HCT116 (cell line): ENCODE measurements at regions not wholly inside any gene's neighbourhood (a gene's known extent, or its start where the extent isn't known, plus 50 kb on each side); places are given as distances from the start of the nearest gene placed in this dataset.

Experiments
- ATAC-seq: fragments of 200-7000 bp; cut with Tn5 transposase; 2 replicates; pipeline ENCODE4 v1.9.1; 2020; ENCODE audit warnings: mild to moderate bottlenecking, moderate library complexity
- BruUV-seq: library from RNA; stranded (reverse); fragments of 400-500 nt; replicated peaks from 2 replicates; lab custom pipeline; 2021; lab: Mats Ljungman, UMichigan
- CTCF ChIA-PET: fragments of 300-600 bp; sonication (Branson Sonifier 250); formaldehyde crosslinking; loops from one replicate; lab custom pipeline; 2021; ENCODE audit warnings: antibody characterized with exemption; lab: Charles Lee
- POLR2A ChIA-PET: fragments of 300-600, 350-600 bp; sonication (Branson Sonifier 250); formaldehyde crosslinking; loops from one replicate; lab custom pipeline; 2021; ENCODE audit warnings: antibody characterized with exemption; lab: Charles Lee
- RAD21 ChIA-PET, 2 experiments: fragments of 300-600 bp; sonication (Branson Sonifier 250); formaldehyde crosslinking; loops; one replicate each; lab custom pipeline; 2023; ENCODE audit warnings: low total read pairs in 2 of 2; ENCODE audit not compliant: uncharacterized antibody in 2 of 2, unreplicated experiment in 2 of 2, low non-redundant PET in 1 of 2; lab: Charles Lee
- DNase-seq: peaks from one replicate; pipeline ENCODE4 v3.0.0-alpha.2; 2010; ENCODE audit warnings: low read depth, low spot score
- H2AFZ ChIP-seq: fragments of 200-600 bp; shearing (Covaris generic), sonication (generic); 2 replicates; pipeline ENCODE4 v1.6.1; 2017; ENCODE audit warnings: low read depth, mixed run types, mixed read lengths, antibody characterized with exemption, low read length; ENCODE audit not compliant: poor library complexity, severe bottlenecking
- H3K27ac ChIP-seq: 2 replicates; pipeline ENCODE4 v1.5.1; 2012; ENCODE audit warnings: low read depth, low read length
- H3K27me3 ChIP-seq: fragments of 200-600 bp; sonication (generic); 2 replicates; pipeline ENCODE4 v1.6.1; 2016; ENCODE audit warnings: mixed run types, low read length, mixed read lengths; ENCODE audit not compliant: insufficient read depth
- H3K36me3 ChIP-seq, 2 experiments: fragments of 200-500 bp in 1 of 2; fragments of 200-600 bp in 1 of 2; sonication (Bioruptor generic) in 1 of 2; sonication (generic) in 1 of 2; 2 replicates each; pipeline versions ENCODE4 v1.5.1 to v1.6.1; 2014 to 2016; ENCODE audit warnings: low read length in 2 of 2, inconsistent platforms in 1 of 2, mixed read lengths in 1 of 2, mixed run types in 1 of 2; ENCODE audit not compliant: insufficient read depth in 2 of 2, control insufficient read depth in 1 of 2
- H3K4me1 ChIP-seq, 2 experiments: fragments of 200-600 bp in 1 of 2; sonication (generic) in 1 of 2; 2 replicates each; pipeline versions ENCODE4 v1.5.1 to v1.6.1; 2012 to 2017; ENCODE audit warnings: low read length in 2 of 2, inconsistent platforms in 1 of 2, mild to moderate bottlenecking in 1 of 2, mixed read lengths in 1 of 2, mixed run types in 1 of 2, moderate library complexity in 1 of 2; ENCODE audit not compliant: insufficient read depth in 2 of 2, control insufficient read depth in 1 of 2
- H3K4me2 ChIP-seq: fragments of 200-600 bp; sonication (generic); 2 replicates; pipeline ENCODE4 v1.6.1; 2017; ENCODE audit warnings: mixed run types, low read length, mixed read lengths
- H3K4me3 ChIP-seq, 2 experiments: fragments of 200-600 bp in 1 of 2; sonication (generic) in 1 of 2; replicated peaks in 1 of 2; 2 replicates each; pipeline ENCODE4 v1.5.1; 2011 to 2016; ENCODE audit warnings: low read length in 2 of 2, control low read depth in 1 of 2, low read depth in 1 of 2, mild to moderate bottlenecking in 1 of 2, mixed read lengths in 1 of 2, mixed run types in 1 of 2
- H3K79me2 ChIP-seq: fragments of 200-600 bp; sonication (generic); 2 replicates; pipeline ENCODE4 v1.6.1; 2017; ENCODE audit warnings: mild to moderate bottlenecking, mixed run types, low read length, moderate library complexity, mixed read lengths; ENCODE audit not compliant: insufficient read depth
- H3K9ac ChIP-seq: fragments of 200-600 bp; sonication (generic); 2 replicates; pipeline ENCODE4 v1.6.1; 2016; ENCODE audit warnings: low read length, mixed read lengths
- H3K9me2 ChIP-seq: fragments of 200-600 bp; sonication (generic), shearing (Covaris generic); 2 replicates; pipeline ENCODE4 v1.6.1; 2017; ENCODE audit warnings: mixed run types, mild to moderate bottlenecking, moderate library complexity; ENCODE audit not compliant: insufficient read depth
- H3K9me3 ChIP-seq, 2 experiments: fragments of 200-500 bp in 1 of 2; fragments of 200-600 bp in 1 of 2; sonication (Bioruptor generic) in 1 of 2; sonication (generic) in 1 of 2; 2 replicates each; pipeline ENCODE4 v1.6.1; 2014 to 2017; ENCODE audit warnings: low read length in 2 of 2, mixed read lengths in 2 of 2, inconsistent platforms in 1 of 2, low read depth in 1 of 2, mild to moderate bottlenecking in 1 of 2, mixed run types in 1 of 2, moderate library complexity in 1 of 2; ENCODE audit not compliant: control insufficient read depth in 1 of 2, insufficient read depth in 1 of 2
- H4K20me1 ChIP-seq: fragments of 200-600 bp; sonication (generic), shearing (Covaris generic); 2 replicates; pipeline ENCODE4 v1.6.1; 2017; ENCODE audit warnings: mixed run types, mild to moderate bottlenecking, moderate library complexity; ENCODE audit not compliant: insufficient read depth
- CBX3 ChIP-seq: IDR thresholded peaks from 2 replicates; pipeline ENCODE4 v1.6.1; 2012; ENCODE audit warnings: low read depth
- EGR1 ChIP-seq: IDR thresholded peaks from 2 replicates; pipeline ENCODE4 v1.6.1; 2012; ENCODE audit warnings: low read depth
- ELF1 ChIP-seq: IDR thresholded peaks from 2 replicates; pipeline ENCODE4 v1.6.1; 2012; ENCODE audit warnings: low read depth, borderline replicate concordance
- EZH2 ChIP-seq: fragments of 200-600 bp; sonication (generic); IDR thresholded peaks from 2 replicates; pipeline ENCODE4 v1.6.1; 2017; ENCODE audit warnings: antibody characterized with exemption, mixed run types
- POLR2A ChIP-seq: IDR thresholded peaks from 2 replicates; pipeline ENCODE4 v1.7.0; 2011; ENCODE audit warnings: borderline replicate concordance; ENCODE audit not compliant: insufficient read depth, insufficient read length; ENCODE audit errors: extremely low read depth
- POLR2AphosphoS5 ChIP-seq: IDR thresholded peaks from 2 replicates; pipeline ENCODE4 v1.6.1; 2011; ENCODE audit warnings: mild to moderate bottlenecking, low read depth, low read length, moderate library complexity
- RAD21 ChIP-seq: IDR thresholded peaks from 2 replicates; pipeline ENCODE4 v1.6.1; 2012; ENCODE audit warnings: low read depth, mild to moderate bottlenecking
- SIN3A ChIP-seq: IDR thresholded peaks from 2 replicates; pipeline ENCODE4 v1.6.1; 2012; ENCODE audit warnings: low read depth
- SP1 ChIP-seq: IDR thresholded peaks from 2 replicates; pipeline ENCODE4 v1.6.1; 2012; ENCODE audit warnings: low read depth
- SRF ChIP-seq: IDR thresholded peaks from 2 replicates; pipeline ENCODE4 v1.6.1; 2012; ENCODE audit warnings: low read depth
- YY1 ChIP-seq: IDR thresholded peaks from 2 replicates; pipeline ENCODE4 v1.6.1; 2011; ENCODE audit warnings: low read length, low read depth, moderate library complexity, mild to moderate bottlenecking; ENCODE audit not compliant: insufficient replicate concordance; ENCODE audit errors: extremely low read depth
- ZFX ChIP-seq: fragments of 450-650 bp; IDR thresholded peaks from 2 replicates; pipeline ENCODE4 v1.6.1; 2017
- ZNF274 ChIP-seq: fragments of 200-500 bp; sonication (Bioruptor generic); IDR thresholded peaks from 2 replicates; pipeline ENCODE4 v1.6.1; 2014; ENCODE audit warnings: mild to moderate bottlenecking, low read depth, low read length, inconsistent platforms
- intact Hi-C: fragments of 100-400 bp; cut with micrococcal nuclease; formaldehyde crosslinking; loops from 2 replicates; pipeline ENCODE4 v1.10.0; 2022
- TF ChIP-seq, protein P1 (sequence below): IDR thresholded peaks from 2 replicates; pipeline ENCODE4 v1.6.1; 2012; ENCODE audit warnings: low read depth
- TF ChIP-seq, protein P2 (sequence below): IDR thresholded peaks from 2 replicates; pipeline ENCODE4 v1.6.1; 2012

DNA sequence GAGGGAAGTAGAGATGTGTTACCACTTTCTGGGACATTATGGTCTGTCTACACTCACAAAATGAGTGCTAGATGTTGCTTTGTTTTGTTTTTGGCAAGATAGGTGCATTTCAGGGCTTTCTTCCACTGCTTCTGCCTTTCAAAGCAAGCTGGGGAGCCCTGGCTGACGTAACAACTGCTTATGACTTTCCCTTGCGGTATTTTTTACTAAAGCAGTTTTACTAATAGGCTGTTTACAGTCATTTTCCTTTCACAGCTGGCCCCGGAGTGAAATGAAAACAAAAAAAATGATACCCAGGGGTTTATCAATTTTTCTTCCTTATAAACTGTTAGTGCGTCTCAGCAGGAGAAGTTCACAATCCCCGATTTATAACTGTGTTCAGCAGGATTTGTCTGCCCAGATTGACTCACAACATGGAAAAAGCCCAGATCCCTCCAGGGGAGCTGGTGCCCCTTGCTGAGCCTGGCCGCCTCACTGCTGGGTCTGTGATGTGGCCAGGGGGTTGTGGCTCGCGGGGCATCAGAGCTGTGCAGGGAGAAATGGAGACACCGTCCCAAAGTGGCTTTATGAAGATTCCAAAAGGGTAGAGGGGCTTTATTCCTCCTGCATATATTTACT is 184.4 kb upstream of the HS3ST3A1 start:
- ChIA-PET CTCF (no interaction called here), RAD21 (no interaction called here), POLR2A (interaction anchor here (1.2 kb wide), 1 partner anchor 11 kb away, joined by 3 read pairs; no protein-coding TSS in a partner anchor)
- no peaks in the 10 kb centered on the region for H3K36me3 ChIP-seq
- H3K27me3 ChIP-seq: no peaks in the 10 kb centered on the region
- no peaks in the 10 kb centered on the region for H3K4me1 ChIP-seq
- H4K20me1 ChIP-seq: no peaks in the 10 kb centered on the region
- TF ChIP-seq ZNF274 (no peak), ZFX (no peak), RAD21 (no peak), ELF1 (no peak), POLR2A (no peak), EZH2 (no peak), YY1 (no peak), SIN3A (no peak), SRF (no peak), SP1 (no peak), EGR1 (no peak), POLR2AphosphoS5 (no peak), CBX3 (no peak)
- TF ChIP-seq, protein P1, sequence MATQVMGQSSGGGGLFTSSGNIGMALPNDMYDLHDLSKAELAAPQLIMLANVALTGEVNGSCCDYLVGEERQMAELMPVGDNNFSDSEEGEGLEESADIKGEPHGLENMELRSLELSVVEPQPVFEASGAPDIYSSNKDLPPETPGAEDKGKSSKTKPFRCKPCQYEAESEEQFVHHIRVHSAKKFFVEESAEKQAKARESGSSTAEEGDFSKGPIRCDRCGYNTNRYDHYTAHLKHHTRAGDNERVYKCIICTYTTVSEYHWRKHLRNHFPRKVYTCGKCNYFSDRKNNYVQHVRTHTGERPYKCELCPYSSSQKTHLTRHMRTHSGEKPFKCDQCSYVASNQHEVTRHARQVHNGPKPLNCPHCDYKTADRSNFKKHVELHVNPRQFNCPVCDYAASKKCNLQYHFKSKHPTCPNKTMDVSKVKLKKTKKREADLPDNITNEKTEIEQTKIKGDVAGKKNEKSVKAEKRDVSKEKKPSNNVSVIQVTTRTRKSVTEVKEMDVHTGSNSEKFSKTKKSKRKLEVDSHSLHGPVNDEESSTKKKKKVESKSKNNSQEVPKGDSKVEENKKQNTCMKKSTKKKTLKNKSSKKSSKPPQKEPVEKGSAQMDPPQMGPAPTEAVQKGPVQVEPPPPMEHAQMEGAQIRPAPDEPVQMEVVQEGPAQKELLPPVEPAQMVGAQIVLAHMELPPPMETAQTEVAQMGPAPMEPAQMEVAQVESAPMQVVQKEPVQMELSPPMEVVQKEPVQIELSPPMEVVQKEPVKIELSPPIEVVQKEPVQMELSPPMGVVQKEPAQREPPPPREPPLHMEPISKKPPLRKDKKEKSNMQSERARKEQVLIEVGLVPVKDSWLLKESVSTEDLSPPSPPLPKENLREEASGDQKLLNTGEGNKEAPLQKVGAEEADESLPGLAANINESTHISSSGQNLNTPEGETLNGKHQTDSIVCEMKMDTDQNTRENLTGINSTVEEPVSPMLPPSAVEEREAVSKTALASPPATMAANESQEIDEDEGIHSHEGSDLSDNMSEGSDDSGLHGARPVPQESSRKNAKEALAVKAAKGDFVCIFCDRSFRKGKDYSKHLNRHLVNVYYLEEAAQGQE: no peak
- TF ChIP-seq, protein P2, sequence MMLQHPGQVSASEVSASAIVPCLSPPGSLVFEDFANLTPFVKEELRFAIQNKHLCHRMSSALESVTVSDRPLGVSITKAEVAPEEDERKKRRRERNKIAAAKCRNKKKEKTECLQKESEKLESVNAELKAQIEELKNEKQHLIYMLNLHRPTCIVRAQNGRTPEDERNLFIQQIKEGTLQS: no peak
- H3K79me2 ChIP-seq: no peaks in the 10 kb centered on the region
- H3K4me3 ChIP-seq: no peak overlapping the region
- no peaks in the 10 kb centered on the region for H3K9me3 ChIP-seq
- no peak for DNase-seq
- no peak overlapping the region for H3K4me2 ChIP-seq
- no TSS peak for BruUV-seq
- intact Hi-C loops: no loop called here
- no peak overlapping the region for H2AFZ ChIP-seq
- no peaks in the 10 kb centered on the region for H3K9me2 ChIP-seq
- no peak for ATAC-seq
- H3K9ac ChIP-seq: no peak overlapping the region
- H3K27ac ChIP-seq: no peak overlapping the region
